AML-193 (cell line): ENCODE measurements at regions not wholly inside any gene's neighbourhood (a gene's known extent, or its start where the extent isn't known, plus 50 kb on each side); places are given as distances from the start of the nearest gene placed in this dataset.

Experiments
- DNase-seq, 2 experiments: peaks; one replicate each; lab custom pipeline; 2025; lab: John Stamatoyannopoulos, UW

GRCh38 chr3:81045976-81046375, 715.5 kb downstream of the GBE1 start:
- DNase-seq, result no peak

- no peak for DNase-seq
Measured at GRCh38 chr3:81045246-81045645, 716.2 kb downstream of the GBE1 start.

- no peak for DNase-seq
Measured at GRCh38 chr3:81043660-81044199, 717.7 kb downstream of the GBE1 start.

GRCh38 chr3:81043009-81043408, 718.4 kb downstream of the GBE1 start:
- DNase-seq, result no peak

DNA sequence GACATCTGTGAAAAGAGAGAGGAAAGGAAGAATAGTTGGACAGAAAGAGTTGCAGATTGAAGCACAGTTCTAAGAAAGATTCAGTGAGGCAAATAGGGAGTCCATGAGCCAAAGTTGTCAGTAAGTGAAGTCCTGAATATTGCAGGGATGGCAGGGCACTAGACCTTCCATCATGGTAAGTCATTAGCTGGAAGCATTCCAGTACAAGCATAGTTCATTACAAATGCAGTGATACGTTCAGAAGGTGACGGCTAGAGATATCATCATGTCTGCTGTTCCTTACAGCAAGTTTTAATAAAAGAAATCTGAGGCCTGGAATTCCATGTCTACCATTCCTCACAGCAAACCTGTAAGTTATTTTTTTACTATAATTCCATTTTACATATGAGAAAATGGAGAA, 720.1 kb downstream of the GBE1 start:
- DNase-seq, result no peak

GRCh38 chr3:81040107-81040506, 721.3 kb downstream of the GBE1 start:
- no peak for DNase-seq

GRCh38 chr3:81033684-81034083, 727.8 kb downstream of the GBE1 start:
- no peak for DNase-seq

GRCh38 chr3:81033185-81033584, 728.3 kb downstream of the GBE1 start:
- DNase-seq, result no peak

DNA sequence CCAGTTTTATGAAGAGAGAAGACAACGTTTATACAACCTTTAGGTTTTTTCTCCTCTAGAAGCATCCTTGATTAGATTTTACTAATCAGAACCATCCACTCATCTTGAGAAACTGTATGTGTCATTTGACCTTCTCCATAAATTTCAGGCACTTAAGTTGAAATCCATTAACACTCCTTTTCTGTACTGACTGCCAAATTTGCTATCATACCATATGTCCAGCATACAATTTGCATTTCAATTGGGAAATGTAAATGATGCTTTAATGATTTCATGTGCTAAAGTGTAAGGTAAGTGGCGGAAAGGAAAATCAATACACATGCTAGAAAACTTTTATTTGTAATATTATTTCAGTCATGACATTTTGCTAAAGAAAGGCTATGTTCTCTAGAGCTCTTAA, 731.6 kb downstream of the GBE1 start:
- DNase-seq, result no peak

- DNase-seq, result no peak
Measured at GRCh38 chr3:81027344-81027743, 734.1 kb downstream of the GBE1 start.

DNA sequence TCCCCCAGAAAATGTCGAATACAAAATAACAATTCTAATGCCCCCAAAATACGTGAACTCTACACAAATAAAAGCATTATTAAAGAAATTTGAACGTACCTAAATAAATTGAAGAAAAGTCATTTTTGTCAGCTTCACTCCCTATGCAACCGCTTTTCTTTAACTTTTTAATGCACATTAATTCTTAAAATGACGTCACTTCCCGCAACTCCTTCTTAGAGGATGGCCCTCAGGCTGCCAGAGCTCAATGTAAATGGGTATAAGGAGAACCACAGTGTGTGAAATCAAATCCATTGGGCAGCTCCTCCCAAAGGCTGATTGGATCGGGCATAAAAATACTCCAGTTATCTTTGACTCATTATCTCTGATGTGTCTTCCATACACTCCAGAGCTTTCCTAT, 736.9 kb downstream of the GBE1 start:
- DNase-seq, result no peak

DNA sequence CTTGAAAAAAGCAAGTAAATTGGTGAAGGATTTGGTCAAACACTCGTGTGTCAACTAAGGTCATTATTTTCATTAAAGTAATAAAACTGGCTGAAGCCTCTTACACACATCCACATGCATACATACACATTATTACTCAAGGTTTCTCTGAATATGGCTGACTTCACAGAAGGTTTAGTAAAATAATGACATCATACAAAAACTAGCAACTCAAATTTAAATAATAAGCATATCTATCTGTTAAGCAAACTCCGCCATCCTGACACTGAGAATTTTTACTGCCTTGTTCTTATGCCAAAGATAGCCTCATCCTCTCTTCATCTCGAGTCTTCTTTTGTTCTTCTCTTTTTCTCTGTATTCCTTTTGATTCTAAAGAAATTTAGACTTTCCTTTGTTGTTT, 739.1 kb downstream of the GBE1 start:
- no peak for DNase-seq

DNA sequence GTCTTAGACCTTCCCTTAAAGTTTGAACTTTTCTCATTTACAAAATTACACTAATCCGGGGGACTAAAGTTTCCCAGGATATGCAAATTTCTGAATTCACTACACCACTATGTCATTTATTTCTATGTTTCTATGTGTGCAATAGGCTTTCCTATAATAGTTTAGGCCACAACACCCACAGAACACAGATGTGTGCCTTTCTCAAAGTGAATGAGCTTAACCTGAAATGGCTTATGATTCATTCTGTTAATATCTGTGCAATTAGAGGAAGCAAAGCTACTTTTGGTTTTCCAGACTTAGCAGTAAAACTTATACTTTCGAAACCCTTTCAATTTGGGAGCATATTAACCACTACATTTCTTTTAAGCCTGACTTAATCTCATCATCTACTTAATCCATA, 748.1 kb downstream of the GBE1 start:
- no peak for DNase-seq

GRCh38 chr3:81005992-81006391, 755.5 kb downstream of the GBE1 start:
- no peak for DNase-seq

DNA sequence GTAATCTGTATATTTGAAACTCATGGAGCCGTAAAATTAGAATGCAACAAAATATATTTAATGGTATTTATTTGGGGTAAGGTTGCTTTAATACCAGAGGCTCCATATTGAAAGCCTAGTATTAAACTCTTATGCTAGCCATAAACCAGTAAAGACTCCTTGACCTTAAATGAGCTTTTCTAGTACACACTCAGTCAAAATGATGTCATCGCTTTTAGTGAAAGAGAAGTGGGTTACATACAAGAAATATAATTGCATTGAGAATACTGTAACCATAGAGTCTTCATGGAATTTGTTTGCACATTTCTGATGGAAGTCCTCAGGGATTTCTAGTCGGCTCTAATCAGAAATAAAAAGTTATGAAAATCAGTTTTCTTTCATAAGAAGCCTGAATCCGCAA, 757.6 kb downstream of the GBE1 start:
- DNase-seq, result no peak

DNA sequence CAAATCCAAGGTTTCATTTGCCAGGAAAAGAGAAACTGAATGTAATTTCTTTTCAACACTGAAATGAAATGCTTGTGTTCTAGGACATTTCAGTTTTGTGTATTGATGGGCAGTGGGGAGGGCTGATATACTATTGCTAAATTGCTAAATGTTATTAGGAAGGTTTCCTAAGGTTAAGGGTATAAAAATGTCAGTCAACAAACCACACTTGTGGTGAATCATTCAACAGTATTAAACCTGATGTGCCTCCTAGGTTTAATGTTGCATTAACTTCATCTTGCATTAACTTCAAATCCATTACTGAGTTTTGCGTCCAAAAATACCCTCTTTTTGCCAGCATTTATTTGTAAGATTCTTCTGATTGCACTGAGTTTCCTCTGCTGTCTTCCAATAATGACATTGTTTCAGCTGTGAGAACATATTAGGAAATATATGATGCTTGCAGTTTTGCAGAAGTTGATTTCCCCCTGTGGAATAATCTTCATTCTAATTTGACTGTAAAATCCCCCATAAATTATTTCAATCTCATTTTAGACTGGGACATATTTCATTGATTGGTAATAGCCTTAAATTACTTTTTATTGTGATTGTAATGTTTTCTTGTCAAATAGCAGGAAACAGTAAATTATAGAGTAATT, 758.3 kb downstream of the GBE1 start:
- no peak for DNase-seq

- no peak for DNase-seq
Measured at GRCh38 chr3:80999481-80999880, 762.0 kb downstream of the GBE1 start.

GRCh38 chr3:80998022-80998421, 763.4 kb downstream of the GBE1 start:
- DNase-seq, result no peak

DNA sequence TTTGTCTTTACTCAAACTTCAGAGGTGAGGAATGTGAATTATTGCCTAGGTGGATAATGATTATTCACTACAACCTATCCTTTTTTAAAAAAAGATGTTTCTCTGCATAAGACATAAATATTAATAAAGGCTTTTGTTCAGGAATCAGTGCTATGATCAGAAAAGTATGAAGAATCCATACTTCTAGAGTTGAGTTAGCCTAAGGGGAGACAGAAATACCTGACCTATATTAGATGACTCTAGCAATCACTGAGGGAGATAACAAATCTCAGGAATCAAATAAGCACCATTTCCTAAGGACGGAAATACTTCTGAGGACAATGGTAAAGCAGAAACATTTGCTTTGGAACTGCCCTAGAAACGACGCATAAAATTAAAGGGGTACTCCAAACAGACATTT, 763.8 kb downstream of the GBE1 start:
- no peak for DNase-seq

GRCh38 chr3:80994767-80995166, 766.7 kb downstream of the GBE1 start:
- DNase-seq, result no peak

GRCh38 chr3:80994085-80994665, 767.3 kb downstream of the GBE1 start:
- no peak for DNase-seq

- no peak for DNase-seq
Measured at GRCh38 chr3:80993241-80993945, 768.1 kb downstream of the GBE1 start.

- DNase-seq, result no peak
Measured at GRCh38 chr3:80983753-80984152, 777.7 kb downstream of the GBE1 start.
